Caco-2 (cell line): ENCODE measurements at regions not wholly inside any gene's neighbourhood (a gene's known extent, or its start where the extent isn't known, plus 50 kb on each side); places are given as distances from the start of the nearest gene placed in this dataset.
A peak's percentile ranks its signal among the peaks of the same experiment; 100 is the strongest.

Experiments
- BruUV-seq: library from RNA; stranded (reverse); fragments of 400-500 nt; replicated peaks from 2 replicates; lab custom pipeline; 2021; lab: Mats Ljungman, UMichigan
- CTCF ChIA-PET: fragments of 300-600 bp; sonication (Branson Sonifier 250); formaldehyde crosslinking; loops from one replicate; lab custom pipeline; 2022; ENCODE audit warnings: antibody characterized with exemption; lab: Charles Lee
- POLR2A ChIA-PET: fragments of 300-600 bp; sonication (Branson Sonifier 250); formaldehyde crosslinking; loops from one replicate; lab custom pipeline; 2022; ENCODE audit warnings: antibody characterized with exemption; lab: Charles Lee
- DNase-seq, 2 experiments: peaks; one replicate each; pipeline versions ENCODE4 v3.0.0 to v3.0.0-alpha.2; 2020 to 2022
- H3K27me3 ChIP-seq: replicated peaks from 2 replicates; pipeline ENCODE4 v1.6.0; 2011; ENCODE audit warnings: low read length; ENCODE audit not compliant: control insufficient read depth, insufficient read depth
- H3K36me3 ChIP-seq: 2 replicates; pipeline ENCODE4 v1.5.1; 2011; ENCODE audit warnings: low read length; ENCODE audit not compliant: control insufficient read depth, insufficient read depth
- H3K4me1 ChIP-seq: fragments of 250-450 bp; sonication (Bioruptor Pico); 2 replicates; pipeline ENCODE4 v1.5.1; 2020; ENCODE audit warnings: mild to moderate bottlenecking
- H3K4me3 ChIP-seq: 2 replicates; pipeline ENCODE4 v1.5.1; 2011; ENCODE audit warnings: low read depth, mild to moderate bottlenecking, control low read depth, low read length
- H3K9me3 ChIP-seq: fragments of 250-450 bp; sonication (Bioruptor Pico); 2 replicates; pipeline ENCODE4 v1.5.1; 2020; ENCODE audit warnings: mild to moderate bottlenecking, moderate library complexity
- H3K27ac Mint-ChIP-seq: one replicate; pipeline ENCODE4 v1.8.0; 2022; ENCODE audit warnings: mixed read lengths; ENCODE audit not compliant: unreplicated experiment
- H3K27me3 Mint-ChIP-seq: one replicate; pipeline ENCODE4 v1.8.0; 2022; ENCODE audit warnings: mixed read lengths; ENCODE audit not compliant: insufficient read depth, unreplicated experiment
- H3K36me3 Mint-ChIP-seq: one replicate; pipeline ENCODE4 v1.8.0; 2022; ENCODE audit warnings: mild to moderate bottlenecking, mixed read lengths; ENCODE audit not compliant: insufficient read depth, unreplicated experiment
- H3K4me1 Mint-ChIP-seq: one replicate; pipeline ENCODE4 v1.8.0; 2022; ENCODE audit warnings: low read depth, mixed read lengths; ENCODE audit not compliant: unreplicated experiment
- H3K4me3 Mint-ChIP-seq: one replicate; pipeline ENCODE4 v1.8.0; 2022; ENCODE audit warnings: mild to moderate bottlenecking, moderate library complexity, mixed read lengths; ENCODE audit not compliant: unreplicated experiment
- H3K9me3 Mint-ChIP-seq: one replicate; pipeline ENCODE4 v1.8.0; 2022; ENCODE audit warnings: mixed read lengths; ENCODE audit not compliant: unreplicated experiment
- intact Hi-C: fragments of 100-400 bp; cut with micrococcal nuclease; formaldehyde crosslinking; loops from one replicate; pipeline ENCODE4 v1.10.0; 2022; ENCODE audit not compliant: unreplicated experiment
- TF ChIP-seq, protein P1 (sequence below), 2 experiments: fragments of 200-600 bp in 1 of 2; IDR thresholded peaks; 1 replicate in 1 of 2; 2 replicates in 1 of 2; pipeline versions ENCODE4 v1.5.1 to v1.8.0; 2011 to 2022; ENCODE audit warnings: antibody characterized with exemption in 1 of 2, control low read depth in 1 of 2, inconsistent platforms in 1 of 2, low read depth in 1 of 2, low read length in 1 of 2, mild to moderate bottlenecking in 1 of 2, moderate library complexity in 1 of 2; ENCODE audit not compliant: insufficient read depth in 1 of 2, severe bottlenecking in 1 of 2, unreplicated experiment in 1 of 2

- ChIA-PET POLR2A (interaction anchor here (0.6 to 1.0 kb wide), 3 partner anchors 24 to 123 kb away, joined by 3 to 6 read pairs (median 4); no protein-coding TSS in a partner anchor), CTCF (interaction anchor here (1.0 kb wide), 1 partner anchor 122 kb away, joined by 3 read pairs; no protein-coding TSS in a partner anchor)
- TF ChIP-seq, protein P1, sequence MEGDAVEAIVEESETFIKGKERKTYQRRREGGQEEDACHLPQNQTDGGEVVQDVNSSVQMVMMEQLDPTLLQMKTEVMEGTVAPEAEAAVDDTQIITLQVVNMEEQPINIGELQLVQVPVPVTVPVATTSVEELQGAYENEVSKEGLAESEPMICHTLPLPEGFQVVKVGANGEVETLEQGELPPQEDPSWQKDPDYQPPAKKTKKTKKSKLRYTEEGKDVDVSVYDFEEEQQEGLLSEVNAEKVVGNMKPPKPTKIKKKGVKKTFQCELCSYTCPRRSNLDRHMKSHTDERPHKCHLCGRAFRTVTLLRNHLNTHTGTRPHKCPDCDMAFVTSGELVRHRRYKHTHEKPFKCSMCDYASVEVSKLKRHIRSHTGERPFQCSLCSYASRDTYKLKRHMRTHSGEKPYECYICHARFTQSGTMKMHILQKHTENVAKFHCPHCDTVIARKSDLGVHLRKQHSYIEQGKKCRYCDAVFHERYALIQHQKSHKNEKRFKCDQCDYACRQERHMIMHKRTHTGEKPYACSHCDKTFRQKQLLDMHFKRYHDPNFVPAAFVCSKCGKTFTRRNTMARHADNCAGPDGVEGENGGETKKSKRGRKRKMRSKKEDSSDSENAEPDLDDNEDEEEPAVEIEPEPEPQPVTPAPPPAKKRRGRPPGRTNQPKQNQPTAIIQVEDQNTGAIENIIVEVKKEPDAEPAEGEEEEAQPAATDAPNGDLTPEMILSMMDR (IDR thresholded peaks at IDR 0.05; ENCODE audit: insufficient read depth in 1 of 2, low read depth in 1 of 2, low read length in 1 of 2, severe bottlenecking in 1 of 2, unreplicated experiment in 1 of 2) = no peak
- H3K27ac Mint-ChIP-seq = peak overlapping the region; percentile 43
- no peak overlapping the region for H3K4me3 Mint-ChIP-seq
- H3K36me3 Mint-ChIP-seq = peaks cover 6% of the 10 kb centered on the region
- peak; percentile 57 to 61 for DNase-seq
- no peaks in the 10 kb centered on the region for H3K27me3 Mint-ChIP-seq
- Histone ChIP-seq H3K27me3 (no peaks in the 10 kb centered on the region), H3K4me3 (no peak overlapping the region), H3K9me3 (no peaks in the 10 kb centered on the region), H3K4me1 (peaks cover 25% of the 10 kb centered on the region), H3K36me3 (no peaks in the 10 kb centered on the region)
- H3K4me1 Mint-ChIP-seq = peaks cover 37% of the 10 kb centered on the region
- H3K9me3 Mint-ChIP-seq = no peaks in the 10 kb centered on the region
- intact Hi-C loops = loop anchor here (2.0 kb wide), 1 partner anchor 135 kb away; no protein-coding TSS in a partner anchor
- BruUV-seq = no TSS peak
Observed at GRCh38 chr20:53713328-53714056, 119.9 kb upstream of the ZNF217 start.

DNA sequence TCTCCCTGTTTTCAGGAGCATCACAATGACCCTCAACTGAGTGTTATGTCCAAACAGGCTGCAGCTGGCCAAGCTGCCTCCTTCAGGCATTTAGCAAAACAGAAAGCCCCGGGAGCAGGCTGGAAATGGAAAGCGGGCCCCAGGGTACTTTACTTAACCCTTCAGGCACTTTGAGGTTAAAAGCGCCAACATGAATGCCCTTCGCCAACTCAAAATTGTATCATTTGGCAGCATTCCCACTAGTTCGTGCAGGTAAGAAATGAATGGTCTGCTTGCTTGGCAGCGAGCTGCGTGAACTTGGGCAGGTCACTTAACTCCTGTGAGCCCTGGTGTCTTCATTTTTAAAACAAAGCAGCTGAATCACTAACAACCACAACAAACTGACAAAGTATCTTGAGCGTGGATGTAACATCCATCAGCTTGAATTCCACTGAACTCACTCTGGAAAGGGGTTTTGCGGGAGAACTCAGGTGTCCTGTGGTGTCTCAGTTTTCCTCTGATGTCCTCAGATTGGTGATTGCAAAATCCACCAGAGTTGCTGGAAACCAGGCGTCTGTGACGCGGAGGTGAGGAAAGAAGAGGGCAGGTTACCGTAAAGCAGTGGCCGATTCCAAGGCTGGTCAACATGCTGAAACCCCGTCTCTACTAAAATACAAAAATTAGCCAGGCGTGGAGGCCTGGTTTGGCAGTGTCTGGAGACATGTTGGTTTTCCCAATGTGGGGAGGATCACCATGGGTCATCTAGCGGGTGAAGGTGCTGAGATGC, 118.8 kb upstream of the ZNF217 start:
- ChIA-PET CTCF (interaction anchor here (0.5 to 1.0 kb wide), 3 partner anchors 15 to 121 kb away, joined by 3 read pairs; no protein-coding TSS in a partner anchor), POLR2A (interaction anchor here (1.4 kb wide), 1 partner anchor 26 kb away, joined by 5 read pairs; no protein-coding TSS in a partner anchor)
- H3K36me3 ChIP-seq = no peaks in the 10 kb centered on the region
- peaks cover 36% of the 10 kb centered on the region for H3K4me1 ChIP-seq
- TF ChIP-seq, protein P1 (IDR thresholded peaks at IDR 0.05; ENCODE audit: insufficient read depth in 1 of 2, low read depth in 1 of 2, low read length in 1 of 2, severe bottlenecking in 1 of 2, unreplicated experiment in 1 of 2) = no peak
- H3K4me1 Mint-ChIP-seq = peaks cover 48% of the 10 kb centered on the region
- H3K36me3 Mint-ChIP-seq = peaks cover 6% of the 10 kb centered on the region
- no peak overlapping the region for H3K4me3 Mint-ChIP-seq
- H3K4me3 ChIP-seq = no peak overlapping the region
- intact Hi-C loops = loop anchor here (2.0 kb wide), 1 partner anchor 134 kb away; no protein-coding TSS in a partner anchor
- DNase-seq = no peak
- H3K9me3 Mint-ChIP-seq = no peaks in the 10 kb centered on the region
- no peaks in the 10 kb centered on the region for H3K27me3 Mint-ChIP-seq
- H3K27me3 ChIP-seq = no peaks in the 10 kb centered on the region
- no peaks in the 10 kb centered on the region for H3K9me3 ChIP-seq
- H3K27ac Mint-ChIP-seq = no peak overlapping the region
- BruUV-seq = no TSS peak
